ENCODE measurements at regions not wholly inside any gene's neighbourhood (a gene's known extent, or its start where the extent isn't known, plus 50 kb on each side); places are given as distances from the start of the nearest gene placed in this dataset.

GRCh38 chr2:129302561-129303183 is 676.8 kb upstream of the RAB6C start:
- TF ChIP-seq, protein P1, sequence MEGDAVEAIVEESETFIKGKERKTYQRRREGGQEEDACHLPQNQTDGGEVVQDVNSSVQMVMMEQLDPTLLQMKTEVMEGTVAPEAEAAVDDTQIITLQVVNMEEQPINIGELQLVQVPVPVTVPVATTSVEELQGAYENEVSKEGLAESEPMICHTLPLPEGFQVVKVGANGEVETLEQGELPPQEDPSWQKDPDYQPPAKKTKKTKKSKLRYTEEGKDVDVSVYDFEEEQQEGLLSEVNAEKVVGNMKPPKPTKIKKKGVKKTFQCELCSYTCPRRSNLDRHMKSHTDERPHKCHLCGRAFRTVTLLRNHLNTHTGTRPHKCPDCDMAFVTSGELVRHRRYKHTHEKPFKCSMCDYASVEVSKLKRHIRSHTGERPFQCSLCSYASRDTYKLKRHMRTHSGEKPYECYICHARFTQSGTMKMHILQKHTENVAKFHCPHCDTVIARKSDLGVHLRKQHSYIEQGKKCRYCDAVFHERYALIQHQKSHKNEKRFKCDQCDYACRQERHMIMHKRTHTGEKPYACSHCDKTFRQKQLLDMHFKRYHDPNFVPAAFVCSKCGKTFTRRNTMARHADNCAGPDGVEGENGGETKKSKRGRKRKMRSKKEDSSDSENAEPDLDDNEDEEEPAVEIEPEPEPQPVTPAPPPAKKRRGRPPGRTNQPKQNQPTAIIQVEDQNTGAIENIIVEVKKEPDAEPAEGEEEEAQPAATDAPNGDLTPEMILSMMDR (IDR thresholded peaks at IDR 0.05 in 4 of 5, conservative IDR thresholded peaks at IDR 0.05 in 1 of 5): no peak
- TF ChIP-seq POLR2A (IDR thresholded peaks at IDR 0.05): no peak
